HEK293T (cell line): ENCODE measurements at regions not wholly inside any gene's neighbourhood (a gene's known extent, or its start where the extent isn't known, plus 50 kb on each side); places are given as distances from the start of the nearest gene placed in this dataset.

Experiments
- FOXA1 ChIP-seq: fragments of 450-650 bp; IDR thresholded peaks from 2 replicates; pipeline ENCODE4 v1.6.1; 2016; ENCODE audit warnings: mild to moderate bottlenecking
- ZNF384 ChIP-seq: fragments of 450-650 bp; IDR thresholded peaks from 2 replicates; pipeline ENCODE4 v1.6.1; 2016

DNA sequence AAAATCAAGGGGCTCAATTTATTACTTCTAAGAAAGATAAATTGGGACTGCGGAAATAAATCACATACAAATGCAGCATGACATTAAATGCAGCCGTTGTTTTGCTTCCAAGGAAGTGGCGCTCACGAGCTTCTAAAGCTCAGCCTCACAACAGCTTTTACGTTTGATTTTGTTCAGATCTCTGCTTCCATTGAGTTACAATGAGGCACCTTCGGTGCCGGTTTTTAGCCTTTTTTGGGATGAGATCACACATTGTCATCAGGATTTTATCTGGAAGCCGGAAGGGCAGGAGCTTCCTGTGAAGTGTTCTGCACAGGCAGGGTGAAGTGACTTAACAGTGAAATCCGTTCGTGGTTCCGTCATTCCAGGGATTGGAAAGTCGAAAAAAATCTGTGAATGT lies 209.8 kb downstream of the DCDC2C start:
- TF ChIP-seq FOXA1 (no peak), ZNF384 (no peak)
